Ovary (tissue), 7 donors: ENCODE measurements at regions not wholly inside any gene's neighbourhood (a gene's known extent, or its start where the extent isn't known, plus 50 kb on each side); places are given as distances from the start of the nearest gene placed in this dataset.

ENCODE experiments used
- DNase-seq, 5 donors: peaks; one replicate each; pipeline ENCODE4 v3.0.0-alpha.2; 2019 to 2020
- H3K27ac ChIP-seq, 2 donors: fragments of 200-600 bp; one replicate each; pipeline versions ENCODE4 v1.5.1 to v1.8.0; 2019 to 2022
- H3K27me3 ChIP-seq: fragments of 200-600 bp; one replicate; pipeline ENCODE4 v1.8.0; 2022
- H3K36me3 ChIP-seq: fragments of 200-600 bp; sonication (generic); one replicate; pipeline ENCODE4 v1.5.1; 2019
- H3K4me1 ChIP-seq: one replicate; pipeline ENCODE4 v1.8.1; 2013; ENCODE audit warnings: mild to moderate bottlenecking, moderate library complexity; ENCODE audit not compliant: insufficient read depth
- H3K4me3 ChIP-seq: fragments of 200-600 bp; sonication (generic); one replicate; pipeline ENCODE4 v1.5.1; 2017
- H3K9me3 ChIP-seq, 2 donors: fragments of 200-600 bp in 1 of 2; sonication (generic) in 1 of 2; one replicate each; pipeline versions ENCODE4 v1.5.1 to v1.8.1; 2013 to 2019; ENCODE audit warnings: mild to moderate bottlenecking in 1 of 2, moderate library complexity in 1 of 2
- EP300 ChIP-seq: sonication (generic); formaldehyde crosslinking; IDR thresholded peaks from one replicate; pipeline ENCODE4 v1.6.1; 2017; ENCODE audit warnings: antibody characterized with exemption
- POLR2A ChIP-seq: fragments of 450-650 bp; IDR thresholded peaks from one replicate; pipeline ENCODE4 v1.6.1; 2017; ENCODE audit warnings: antibody characterized with exemption, mild to moderate bottlenecking, moderate library complexity
- whole genome bisulfite sequencing, 3 donors: extraction: QIAGEN DNeasy Blood & Tissue Kit in 1 of 3; methylation state at CpG; one replicate each; pipeline versions ENCODE4 v1.1.5 to v1.1.7; 2013 to 2017; 5-methylcytosine and 5-hydroxymethylcytosine counted together
- intact Hi-C, 4 donors: fragments of 100-400 bp; cut with DNase I; formaldehyde crosslinking; loops; one replicate each; pipeline versions ENCODE4 v1.11.0 to v1.15.1; 2022 to 2023
- TF ChIP-seq, protein P1 (sequence below), 3 donors: fragments of 450-650 bp in 2 of 3; fragments of 200-600 bp in 1 of 3; IDR thresholded peaks; one replicate each; pipeline versions ENCODE4 v1.5.1 to v1.8.0; 2016 to 2022; ENCODE audit warnings: antibody characterized with exemption in 3 of 3, mild to moderate bottlenecking in 1 of 3
- donor health status: DM: no; HTN: no; CAD: no; lungs with moderate emphysema.
- donor health status: DM: no; HTN: no; CAD: no.
- donor health status: Bipolar disorder and iron deficiency.
- donor health status: DM: no; HTN: no; CAD: no.
- donor health status: DM: yes; HTN: yes; CAD: no.

DNA sequence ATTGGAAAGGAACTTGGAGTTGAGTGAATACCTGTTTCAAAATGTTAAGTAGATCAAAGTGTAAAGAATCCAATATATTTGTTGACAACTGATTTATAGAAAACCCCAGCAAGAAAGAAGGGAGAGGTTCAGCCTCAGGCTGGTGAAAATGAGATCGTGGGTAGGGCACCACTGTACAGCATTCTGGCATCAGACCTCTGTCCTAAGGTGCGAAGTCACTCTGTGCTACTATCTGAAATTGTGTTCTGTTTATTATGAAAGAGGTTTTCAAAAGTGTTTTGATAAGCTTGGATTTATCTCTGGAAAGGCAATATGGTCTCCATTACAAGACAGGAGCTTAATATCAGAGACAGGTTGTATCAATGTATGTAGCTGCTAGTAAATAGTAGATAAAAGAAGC, 80.5 kb upstream of the MAP4K3 start:
- WGBS, 3 donors: 77 to 84% (median 83%) methylated on average over 2 of the region's 2 CpGs
- TF ChIP-seq POLR2A (no peak), EP300 (no peak)
- TF ChIP-seq, protein P1, sequence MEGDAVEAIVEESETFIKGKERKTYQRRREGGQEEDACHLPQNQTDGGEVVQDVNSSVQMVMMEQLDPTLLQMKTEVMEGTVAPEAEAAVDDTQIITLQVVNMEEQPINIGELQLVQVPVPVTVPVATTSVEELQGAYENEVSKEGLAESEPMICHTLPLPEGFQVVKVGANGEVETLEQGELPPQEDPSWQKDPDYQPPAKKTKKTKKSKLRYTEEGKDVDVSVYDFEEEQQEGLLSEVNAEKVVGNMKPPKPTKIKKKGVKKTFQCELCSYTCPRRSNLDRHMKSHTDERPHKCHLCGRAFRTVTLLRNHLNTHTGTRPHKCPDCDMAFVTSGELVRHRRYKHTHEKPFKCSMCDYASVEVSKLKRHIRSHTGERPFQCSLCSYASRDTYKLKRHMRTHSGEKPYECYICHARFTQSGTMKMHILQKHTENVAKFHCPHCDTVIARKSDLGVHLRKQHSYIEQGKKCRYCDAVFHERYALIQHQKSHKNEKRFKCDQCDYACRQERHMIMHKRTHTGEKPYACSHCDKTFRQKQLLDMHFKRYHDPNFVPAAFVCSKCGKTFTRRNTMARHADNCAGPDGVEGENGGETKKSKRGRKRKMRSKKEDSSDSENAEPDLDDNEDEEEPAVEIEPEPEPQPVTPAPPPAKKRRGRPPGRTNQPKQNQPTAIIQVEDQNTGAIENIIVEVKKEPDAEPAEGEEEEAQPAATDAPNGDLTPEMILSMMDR (IDR thresholded peaks at IDR 0.05): no peak
- H3K9me3 ChIP-seq: no peaks in the 10 kb centered on the region
- H3K27me3 ChIP-seq: no peaks in the 10 kb centered on the region
- DNase-seq: no peak
- H3K36me3 ChIP-seq: no peaks in the 10 kb centered on the region
- H3K27ac ChIP-seq: no peak overlapping the region
- intact Hi-C loops: loop anchor here in 2 of 4 donors (10.0 kb wide), 2 partner anchors 83 to 133 kb away; partner anchors contain the start of gene MAP4K3 (in 1 of the 2)
- peaks cover 4% of the 10 kb centered on the region for H3K4me1 ChIP-seq
- H3K4me3 ChIP-seq: no peak overlapping the region

DNA sequence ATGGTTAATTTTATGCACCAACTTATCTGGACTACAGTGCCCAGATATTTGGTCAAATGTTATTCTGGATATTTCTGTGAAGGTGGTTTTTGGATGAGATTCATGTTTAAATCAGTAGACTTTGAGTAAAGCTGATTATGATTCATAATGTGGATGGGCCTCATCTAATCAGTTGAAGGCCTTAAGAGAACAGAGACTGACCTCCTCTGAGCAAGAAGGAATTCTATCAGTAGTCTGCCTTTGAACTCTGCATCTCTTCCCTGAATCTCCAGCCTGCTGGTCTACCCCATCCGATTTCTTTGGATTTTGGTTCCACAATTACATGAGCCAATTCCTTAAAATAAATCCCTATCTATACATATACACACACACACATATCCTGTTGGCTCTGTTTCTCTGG, 82.8 kb upstream of the MAP4K3 start:
- DNase-seq: no peak
- H3K4me1 ChIP-seq: peaks cover 2% of the 10 kb centered on the region
- H3K27me3 ChIP-seq: no peaks in the 10 kb centered on the region
- no peak overlapping the region for H3K27ac ChIP-seq
- TF ChIP-seq EP300 (no peak), POLR2A (no peak)
- TF ChIP-seq, protein P1 (IDR thresholded peaks at IDR 0.05): no peak
- H3K36me3 ChIP-seq: no peaks in the 10 kb centered on the region
- H3K9me3 ChIP-seq: no peaks in the 10 kb centered on the region
- WGBS, 3 donors: 80 to 90% (median 85%) methylated on average over 1 of the region's 1 CpG
- intact Hi-C loops: loop anchor here in 2 of 4 donors (10.0 kb wide), 2 partner anchors 85 to 135 kb away; partner anchors contain the start of gene MAP4K3 (in 1 of the 2)
- H3K4me3 ChIP-seq: no peak overlapping the region

DNA sequence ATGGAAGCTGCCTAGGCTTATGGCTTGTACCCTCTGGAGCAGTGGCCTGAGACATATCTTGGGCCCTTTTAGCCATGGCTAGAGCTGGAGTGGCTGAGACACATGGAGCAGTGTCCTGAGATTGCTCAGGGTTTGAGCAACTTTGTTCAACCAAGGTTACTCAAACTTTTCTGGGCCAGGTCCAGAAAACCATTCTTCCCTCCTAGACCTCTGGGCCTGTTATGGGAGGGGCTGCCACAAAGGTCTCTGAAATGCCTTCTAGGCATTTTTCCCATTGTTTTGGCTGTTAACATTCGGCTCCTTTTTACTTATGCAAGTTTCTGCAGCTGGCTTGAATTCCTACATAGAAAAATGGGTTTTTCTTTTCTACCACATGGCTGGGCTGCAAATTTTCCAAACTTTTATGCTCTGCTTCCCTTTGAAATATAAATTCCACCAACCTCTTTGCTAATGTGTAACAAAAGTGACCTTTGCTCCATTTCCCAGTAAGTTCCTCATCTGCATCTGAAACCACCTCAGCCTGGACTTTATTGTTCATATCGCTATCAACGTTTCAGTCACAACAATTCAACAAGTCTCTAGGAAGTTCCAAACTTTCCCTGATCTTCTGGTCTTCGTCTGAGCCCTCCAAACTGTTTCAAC, 84.9 kb upstream of the MAP4K3 start:
- Histone ChIP-seq H3K9me3 (no peaks in the 10 kb centered on the region), H3K4me3 (no peak overlapping the region), H3K27ac (no peak overlapping the region), H3K36me3 (no peaks in the 10 kb centered on the region), H3K4me1 (peaks cover 2% of the 10 kb centered on the region), H3K27me3 (no peaks in the 10 kb centered on the region)
- TF ChIP-seq POLR2A (no peak), EP300 (no peak)
- TF ChIP-seq, protein P1 (IDR thresholded peaks at IDR 0.05): no peak
- no peak for DNase-seq
- WGBS, 3 donors: 64 to 67% (median 65%) methylated on average over 4 of the region's 4 CpGs
- intact Hi-C loops: no loop called here

DNA sequence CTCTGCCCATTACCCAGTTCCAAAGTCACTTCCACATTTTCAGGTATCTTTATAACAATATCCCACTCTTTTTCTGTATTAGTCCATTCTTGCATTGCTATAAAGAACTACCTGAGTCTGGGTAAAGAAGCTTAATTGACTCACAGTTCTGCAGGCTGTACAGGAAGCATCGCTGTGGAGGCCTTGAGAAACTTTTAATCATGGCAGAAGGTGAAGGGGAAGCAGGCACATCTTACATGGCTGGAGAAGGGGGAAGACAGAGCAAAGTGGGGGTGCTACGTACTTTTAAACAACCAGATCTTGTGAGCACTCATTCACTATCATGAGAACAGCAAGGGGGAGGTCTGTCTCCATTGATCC, 85.4 kb upstream of the MAP4K3 start:
- Histone ChIP-seq H3K27ac (no peak overlapping the region), H3K4me3 (no peak overlapping the region), H3K4me1 (no peaks in the 10 kb centered on the region), H3K27me3 (no peaks in the 10 kb centered on the region), H3K9me3 (no peaks in the 10 kb centered on the region), H3K36me3 (no peaks in the 10 kb centered on the region)
- TF ChIP-seq POLR2A (no peak), EP300 (no peak)
- TF ChIP-seq, protein P1 (IDR thresholded peaks at IDR 0.05): no peak
- WGBS, 3 donors: 92 to 100% (median 95%) methylated on average over 2 of the region's 2 CpGs
- no peak for DNase-seq
- intact Hi-C loops: no loop called here
